ENCODE measurements at regions not wholly inside any gene's neighbourhood (a gene's known extent, or its start where the extent isn't known, plus 50 kb on each side); places are given as distances from the start of the nearest gene placed in this dataset.

- Histone ChIP-seq H3K27ac (no peak overlapping the region), H3K4me3 (no peak overlapping the region), H3K4me1 (no peaks in the 10 kb centered on the region), H3K9me3 (no peaks in the 10 kb centered on the region), H3K36me3 (no peaks in the 10 kb centered on the region), H3K27me3 (no peaks in the 10 kb centered on the region)
- intact Hi-C loops (cut with DNase I): no loop called here
- DNase-seq (no peak), ATAC-seq (no peak)
- TF ChIP-seq, protein P1, sequence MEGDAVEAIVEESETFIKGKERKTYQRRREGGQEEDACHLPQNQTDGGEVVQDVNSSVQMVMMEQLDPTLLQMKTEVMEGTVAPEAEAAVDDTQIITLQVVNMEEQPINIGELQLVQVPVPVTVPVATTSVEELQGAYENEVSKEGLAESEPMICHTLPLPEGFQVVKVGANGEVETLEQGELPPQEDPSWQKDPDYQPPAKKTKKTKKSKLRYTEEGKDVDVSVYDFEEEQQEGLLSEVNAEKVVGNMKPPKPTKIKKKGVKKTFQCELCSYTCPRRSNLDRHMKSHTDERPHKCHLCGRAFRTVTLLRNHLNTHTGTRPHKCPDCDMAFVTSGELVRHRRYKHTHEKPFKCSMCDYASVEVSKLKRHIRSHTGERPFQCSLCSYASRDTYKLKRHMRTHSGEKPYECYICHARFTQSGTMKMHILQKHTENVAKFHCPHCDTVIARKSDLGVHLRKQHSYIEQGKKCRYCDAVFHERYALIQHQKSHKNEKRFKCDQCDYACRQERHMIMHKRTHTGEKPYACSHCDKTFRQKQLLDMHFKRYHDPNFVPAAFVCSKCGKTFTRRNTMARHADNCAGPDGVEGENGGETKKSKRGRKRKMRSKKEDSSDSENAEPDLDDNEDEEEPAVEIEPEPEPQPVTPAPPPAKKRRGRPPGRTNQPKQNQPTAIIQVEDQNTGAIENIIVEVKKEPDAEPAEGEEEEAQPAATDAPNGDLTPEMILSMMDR (IDR thresholded peaks at IDR 0.05): no peak
- TF ChIP-seq POLR2A (IDR thresholded peaks at IDR 0.05): no peak
Measured at GRCh38 chr4:27643101-27643500, 782.5 kb downstream of the STIM2 start.

DNA sequence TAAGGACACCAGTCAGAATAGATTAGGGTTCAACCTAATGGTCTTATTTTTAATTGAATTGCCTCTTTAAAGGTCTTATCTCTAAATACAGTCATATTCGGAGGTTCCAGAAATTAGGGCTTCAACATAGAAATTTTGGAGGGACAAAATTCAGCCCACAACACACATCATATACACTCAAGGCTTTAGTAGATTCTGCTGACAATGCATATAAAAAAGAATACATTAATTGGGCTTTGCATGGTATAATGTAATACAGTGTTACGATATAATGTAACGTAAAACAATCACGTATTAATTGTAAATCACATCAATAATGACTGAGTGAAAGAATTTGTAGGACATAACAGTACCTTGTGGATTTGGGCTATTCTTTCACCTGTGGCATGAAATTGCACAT, 787.8 kb downstream of the STIM2 start:
- intact Hi-C loops (cut with DNase I): no loop called here
- no peaks in the 10 kb centered on the region for H3K4me1 ChIP-seq
- TF ChIP-seq, protein P1 (IDR thresholded peaks at IDR 0.05): no peak
- no peak overlapping the region for H3K27ac ChIP-seq
- ATAC-seq (no peak), DNase-seq (no peak)
- H3K36me3 ChIP-seq: no peaks in the 10 kb centered on the region
- no peaks in the 10 kb centered on the region for H3K9me3 ChIP-seq
- H3K27me3 ChIP-seq: no peaks in the 10 kb centered on the region
- WGBS, 4 donors: 93 to 97% (median 94%) methylated on average over 4 of the region's 4 CpGs
- no peak overlapping the region for H3K4me3 ChIP-seq

DNA sequence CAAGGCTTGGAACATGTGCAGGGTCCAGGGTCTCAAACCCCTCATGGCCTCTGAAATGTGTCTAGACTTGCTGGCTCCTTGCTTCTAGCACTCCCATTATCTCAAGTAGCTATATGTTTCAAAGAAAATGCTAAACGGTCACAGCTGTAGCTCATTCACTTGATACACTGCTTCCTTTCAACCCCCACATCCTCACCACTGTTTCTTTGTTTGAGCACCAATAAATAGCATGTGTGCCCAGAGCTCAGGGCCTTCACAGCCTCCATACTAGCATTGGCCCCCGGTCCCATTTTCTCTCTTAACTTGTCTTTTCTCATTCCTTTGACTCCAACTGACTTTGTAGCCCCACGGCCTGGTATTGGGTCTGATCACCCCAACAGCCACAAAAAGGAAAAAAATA, 801.8 kb downstream of the STIM2 start:
- TF ChIP-seq, protein P1 (IDR thresholded peaks at IDR 0.05): no peak
- no peak for TF ChIP-seq POLR2A (IDR thresholded peaks at IDR 0.05)
- WGBS, 4 donors: 49 to 57% (median 55%) methylated on average over 3 of the region's 3 CpGs
- H3K27ac ChIP-seq: no peak overlapping the region
- H3K4me1 ChIP-seq: no peaks in the 10 kb centered on the region
- H3K9me3 ChIP-seq: no peaks in the 10 kb centered on the region
- no peaks in the 10 kb centered on the region for H3K36me3 ChIP-seq
- ATAC-seq (no peak), DNase-seq (no peak)
- H3K27me3 ChIP-seq: no peaks in the 10 kb centered on the region
- intact Hi-C loops (cut with DNase I): no loop called here
- no peak overlapping the region for H3K4me3 ChIP-seq

DNA sequence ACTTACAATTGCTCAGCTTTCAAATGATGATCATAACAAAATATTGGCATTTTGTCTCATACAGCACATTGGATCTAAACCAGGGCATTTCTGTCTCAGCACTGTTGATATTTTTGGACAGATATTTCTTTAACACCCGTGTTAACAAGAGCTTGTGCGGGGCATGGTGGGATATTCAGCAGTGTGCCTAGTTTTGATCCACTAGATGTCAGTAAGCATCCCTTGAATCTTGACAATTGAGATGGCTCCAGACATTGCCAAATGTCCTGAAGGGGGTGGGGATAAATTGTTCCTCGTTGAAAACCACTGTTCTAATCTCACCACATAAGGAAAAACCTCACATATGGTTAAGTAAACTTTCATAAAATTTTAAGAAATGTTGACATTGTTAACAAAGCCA, 806.3 kb downstream of the STIM2 start:
- 12 to 37% (median 30%) methylated on average over 3 of the region's 3 CpGs for WGBS, 4 donors
- no peak for TF ChIP-seq POLR2A (IDR thresholded peaks at IDR 0.05)
- TF ChIP-seq, protein P1 (IDR thresholded peaks at IDR 0.05): no peak
- no peaks in the 10 kb centered on the region for H3K36me3 ChIP-seq
- no peak overlapping the region for H3K4me3 ChIP-seq
- no peaks in the 10 kb centered on the region for H3K4me1 ChIP-seq
- no peak overlapping the region for H3K27ac ChIP-seq
- intact Hi-C loops (cut with DNase I): no loop called here
- ATAC-seq (no peak), DNase-seq (no peak)
- H3K9me3 ChIP-seq: no peaks in the 10 kb centered on the region
- no peaks in the 10 kb centered on the region for H3K27me3 ChIP-seq

Measured in heart left ventricle (tissue), 16 donors.